Hematopoietic multipotent progenitor cell treated with erythropoietin and hydrocortisone succinate and interleukin-3 and kit ligand, for 6 days (in vitro differentiated cells): ENCODE measurements at regions not wholly inside any gene's neighbourhood (a gene's known extent, or its start where the extent isn't known, plus 50 kb on each side); places are given as distances from the start of the nearest gene placed in this dataset.

Source experiments
- DNase-seq: peaks from one replicate; pipeline ENCODE4 v3.0.0-alpha.2; 2015

DNA sequence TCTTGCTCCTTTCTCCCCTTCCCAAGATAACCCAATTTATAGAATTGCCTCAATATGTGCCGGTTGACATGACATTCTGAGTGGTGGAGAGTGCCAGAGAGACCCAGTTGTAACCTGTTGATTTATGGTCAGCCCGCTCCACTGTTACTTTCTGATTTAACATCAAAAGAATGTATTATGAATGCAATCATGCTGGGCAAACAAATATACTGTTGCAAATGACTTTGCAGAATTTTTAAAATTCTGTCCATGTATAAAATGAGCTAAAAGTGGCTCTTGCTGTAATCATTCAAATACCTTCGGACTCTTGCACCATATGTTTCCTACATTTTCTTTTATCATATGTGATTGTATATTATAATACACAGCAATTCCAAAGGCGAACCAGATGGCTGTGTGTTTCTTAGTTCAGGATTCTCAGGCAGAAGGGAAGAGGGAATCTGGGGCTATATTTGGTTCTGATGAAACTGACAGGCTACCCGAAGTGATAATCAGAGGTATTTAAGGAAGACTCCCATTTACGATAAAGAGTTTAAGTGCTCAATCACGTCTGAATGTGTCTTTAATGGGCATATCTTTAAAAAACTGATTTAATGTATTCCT lies 131.7 kb downstream of the CLCN4 start:
- DNase-seq: no peak

DNA sequence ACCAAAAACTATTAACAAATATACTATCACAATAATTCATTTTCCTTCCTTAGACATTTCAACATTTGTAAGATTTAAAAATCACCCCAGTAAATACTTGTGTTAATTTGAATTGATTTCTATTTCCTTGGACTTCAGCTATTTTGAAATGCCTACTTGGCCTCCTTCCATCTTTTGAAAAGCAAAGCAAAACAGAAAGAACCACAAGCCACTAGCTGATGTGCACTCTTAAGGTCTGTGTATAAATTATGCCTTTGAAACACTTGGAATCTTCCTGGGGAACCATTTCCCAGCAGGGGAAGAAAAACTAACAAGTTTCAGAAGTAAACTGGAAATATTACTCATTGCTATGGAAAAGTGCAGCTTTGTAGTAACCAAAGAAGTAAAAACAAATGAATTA lies 139.8 kb downstream of the CLCN4 start:
- DNase-seq: no peak

DNA sequence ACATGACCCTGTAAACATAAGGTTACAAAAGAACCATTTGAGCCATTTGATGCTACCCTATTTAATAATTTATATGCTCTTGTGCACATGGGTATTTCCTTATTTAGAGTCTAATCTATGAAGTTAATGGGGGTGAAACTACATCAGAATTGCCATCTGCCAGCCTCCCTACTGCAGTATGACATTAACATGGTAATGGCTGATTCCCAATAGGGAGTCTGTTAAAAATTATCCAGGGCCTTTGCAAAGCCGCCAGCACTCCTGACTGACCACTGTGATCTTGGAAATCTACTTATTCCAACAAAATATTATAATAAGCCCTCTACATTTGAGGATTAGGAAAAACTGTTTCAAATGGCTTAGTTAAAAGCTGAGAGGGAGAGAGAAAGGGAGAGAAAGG lies 153.7 kb downstream of the CLCN4 start:
- DNase-seq: no peak

DNA sequence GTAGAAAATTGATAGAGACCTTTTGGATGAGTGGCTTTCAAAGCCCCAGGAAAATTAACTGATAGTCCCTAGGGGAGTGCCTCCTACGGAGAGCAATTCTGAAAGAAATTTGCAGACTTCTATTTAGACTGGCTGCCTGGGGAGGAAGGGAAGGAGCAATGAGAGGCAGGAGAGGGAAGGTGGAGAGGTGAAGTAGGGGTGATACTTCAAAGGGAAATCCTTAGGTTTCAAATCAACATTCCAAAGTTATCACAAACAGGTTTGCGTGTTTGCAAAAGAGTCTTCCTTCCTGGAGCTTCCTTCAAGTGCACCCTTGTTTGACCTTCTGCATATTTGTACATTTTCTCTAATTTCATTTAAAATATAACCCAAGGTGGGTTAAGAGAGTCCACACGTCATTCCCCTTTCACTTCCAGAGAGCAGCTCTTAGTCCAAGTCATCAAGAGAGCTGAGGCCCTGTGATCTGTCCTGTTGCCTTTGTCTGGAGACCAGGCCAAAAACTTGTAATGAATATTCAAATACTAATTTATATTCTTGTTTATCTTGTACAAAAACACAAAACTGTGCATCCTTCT lies 157.8 kb downstream of the CLCN4 start:
- no peak for DNase-seq

DNA sequence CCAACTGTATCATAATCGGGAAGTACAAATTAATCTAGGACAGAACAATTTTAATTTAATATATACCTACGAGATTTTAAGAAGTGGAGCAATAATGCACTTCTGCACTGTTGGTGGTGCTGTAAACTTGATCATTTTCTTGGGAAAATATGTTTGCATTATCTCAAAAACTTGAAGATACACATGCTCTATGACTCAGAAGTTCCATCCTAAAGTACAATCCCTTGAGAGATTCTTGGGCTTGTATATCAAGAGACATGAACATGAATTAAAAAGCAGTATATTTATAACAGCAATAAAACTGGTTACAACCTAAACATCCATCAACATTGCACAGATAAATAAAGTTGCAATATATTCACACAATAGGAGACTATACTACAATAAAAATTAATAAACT lies 168.8 kb downstream of the CLCN4 start:
- no peak for DNase-seq

DNA sequence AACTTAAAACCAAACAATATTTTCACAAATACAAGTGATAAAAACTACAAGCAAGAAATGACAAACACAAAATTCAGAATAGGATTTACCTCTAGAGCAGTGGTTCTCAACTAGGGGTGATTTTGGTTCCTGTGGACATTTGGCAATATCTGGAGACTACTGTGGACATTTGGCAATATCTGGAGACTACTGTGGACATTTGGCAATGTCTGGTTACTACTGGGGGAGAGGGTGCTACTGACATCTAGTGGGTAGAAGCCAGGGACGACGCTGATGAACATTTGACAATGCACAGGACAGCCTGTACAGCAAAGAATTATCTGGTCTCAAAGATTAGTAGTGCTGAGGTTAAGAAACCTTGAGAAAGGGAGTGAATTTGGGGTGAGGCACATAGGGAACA lies 169.8 kb downstream of the CLCN4 start:
- peak; percentile 19 for DNase-seq

DNA sequence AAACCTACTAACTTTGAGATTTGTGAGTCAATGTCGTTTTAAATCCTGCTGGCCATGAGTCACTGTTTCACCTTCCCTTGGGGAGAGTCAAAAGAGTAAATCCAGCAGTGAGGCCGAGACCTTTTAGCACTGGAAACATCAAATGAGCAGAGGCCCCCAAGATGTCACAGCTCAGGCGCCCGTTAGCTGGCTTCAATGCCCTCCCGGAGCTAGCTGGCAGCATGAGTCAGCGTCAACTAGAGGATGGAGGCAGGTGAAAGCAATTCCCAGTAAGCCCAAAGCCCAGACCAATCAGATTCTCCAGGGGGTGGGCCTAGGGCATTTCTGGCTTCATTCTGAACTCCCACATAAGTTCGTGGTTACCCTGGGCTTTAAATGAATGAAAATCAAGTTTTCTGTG lies 170.9 kb downstream of the CLCN4 start:
- DNase-seq: no peak

DNA sequence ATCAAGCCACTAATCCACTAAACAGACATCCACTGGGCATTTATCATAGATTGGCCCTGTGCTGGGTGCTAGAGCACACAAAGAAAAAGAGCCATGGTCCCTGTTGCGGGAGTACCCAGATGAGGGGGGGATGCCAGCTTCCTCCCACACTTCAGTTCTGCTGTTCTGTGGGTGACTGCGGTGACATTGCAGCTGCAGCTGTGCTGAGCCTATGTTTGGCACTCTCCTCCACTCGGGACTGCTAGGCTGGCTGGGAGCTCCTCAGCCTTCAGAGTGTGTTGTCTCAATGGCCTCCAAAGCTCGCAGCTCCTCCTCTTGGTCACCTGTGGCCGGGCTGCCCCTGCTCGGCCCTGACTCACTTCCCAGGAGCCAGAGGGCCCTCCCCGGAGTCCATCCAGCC lies 173.2 kb downstream of the CLCN4 start:
- no peak for DNase-seq

DNA sequence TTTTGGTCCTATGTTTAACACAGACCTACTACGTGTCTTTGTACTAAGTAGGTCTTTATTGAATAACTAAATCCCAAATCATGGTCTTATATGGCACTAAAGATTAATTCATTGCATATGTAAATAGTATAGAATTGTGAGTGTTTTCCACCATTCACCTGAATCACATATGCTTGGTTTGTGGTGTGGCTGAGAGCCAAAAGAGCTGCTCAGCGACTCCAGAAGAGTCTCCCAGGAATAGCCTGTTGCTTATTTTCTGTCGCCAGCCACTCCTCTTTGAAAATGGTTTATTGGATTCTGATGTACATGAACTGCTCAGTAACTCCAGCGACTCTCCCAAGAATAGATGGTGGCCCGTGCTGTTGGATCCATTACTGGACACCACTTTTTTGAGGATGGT lies 184.5 kb downstream of the CLCN4 start:
- no peak for DNase-seq

DNA sequence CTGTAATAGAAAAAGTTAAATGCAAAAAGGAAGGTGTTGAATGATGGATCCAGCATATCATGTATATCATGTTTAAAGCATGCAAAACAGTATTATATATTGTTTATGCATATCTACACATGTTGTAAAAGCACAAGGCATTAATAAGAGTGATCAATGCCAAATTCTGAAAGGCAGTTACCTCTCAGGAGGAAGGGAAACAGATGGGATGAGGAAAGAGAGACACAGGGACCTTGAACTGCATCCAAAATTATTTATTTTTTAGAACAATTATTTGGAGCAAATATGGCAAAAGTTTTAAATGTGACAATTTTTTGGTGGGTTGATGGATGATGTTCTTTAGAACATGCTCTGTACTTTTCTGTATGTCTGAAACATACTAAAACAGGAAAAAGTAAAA lies 193.4 kb downstream of the CLCN4 start:
- DNase-seq: no peak

DNA sequence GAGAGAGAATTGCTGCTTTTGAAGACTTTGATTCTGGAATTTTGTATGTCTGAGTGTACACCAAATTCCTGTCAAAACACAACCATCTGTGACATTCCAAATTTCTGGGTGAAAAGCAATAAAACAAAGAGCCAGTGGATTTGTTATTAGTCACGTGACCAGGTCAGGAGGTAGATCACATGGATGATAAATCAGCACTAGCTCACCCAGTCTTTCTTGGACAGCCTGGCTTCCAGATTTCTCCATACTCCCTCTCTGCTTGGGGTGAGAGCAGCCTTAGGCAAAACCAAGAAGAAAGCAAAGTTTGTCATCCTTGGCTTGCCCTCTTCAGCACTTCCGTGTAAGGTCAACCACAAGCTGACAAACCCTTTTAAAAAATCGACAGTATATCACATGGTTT lies 194.2 kb downstream of the CLCN4 start:
- no peak for DNase-seq

DNA sequence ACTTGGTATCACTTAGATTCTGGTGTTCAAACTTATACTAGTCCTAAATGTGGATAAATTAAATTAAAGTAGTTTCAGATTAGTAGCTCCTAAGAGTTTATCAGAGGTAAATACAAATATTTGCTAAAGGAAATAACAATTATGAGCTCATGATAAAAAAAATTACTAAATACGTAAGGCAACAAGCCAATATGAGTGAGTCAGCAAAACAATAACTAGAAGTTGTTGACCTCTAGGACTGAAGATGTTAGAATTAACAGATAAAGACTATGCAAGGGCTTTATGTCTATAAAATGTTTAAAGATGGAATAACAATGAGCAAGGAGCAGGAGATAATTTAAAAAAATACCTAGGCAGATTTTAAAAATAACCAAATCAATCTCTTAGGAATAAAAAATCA lies 195.8 kb downstream of the CLCN4 start:
- no peak for DNase-seq

DNA sequence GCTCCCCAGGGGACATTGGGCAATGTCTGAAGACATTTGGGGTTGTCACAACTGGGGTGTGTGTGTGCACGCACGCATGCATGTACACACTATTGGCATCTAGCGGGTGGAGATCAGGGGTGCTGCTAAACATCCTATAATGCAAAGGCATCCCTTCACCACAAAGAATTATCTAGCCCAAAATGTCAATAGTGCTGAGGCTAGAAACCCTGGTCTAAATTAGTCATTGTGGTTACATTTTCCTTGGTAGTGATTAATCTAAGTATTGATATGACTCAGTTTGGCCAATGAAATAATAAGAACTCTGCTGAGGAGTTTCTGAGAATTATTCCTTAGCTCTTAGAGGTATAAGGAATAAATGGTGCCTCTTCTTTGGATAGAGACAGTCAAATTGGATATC lies 200.2 kb downstream of the CLCN4 start:
- no peak for DNase-seq

DNA sequence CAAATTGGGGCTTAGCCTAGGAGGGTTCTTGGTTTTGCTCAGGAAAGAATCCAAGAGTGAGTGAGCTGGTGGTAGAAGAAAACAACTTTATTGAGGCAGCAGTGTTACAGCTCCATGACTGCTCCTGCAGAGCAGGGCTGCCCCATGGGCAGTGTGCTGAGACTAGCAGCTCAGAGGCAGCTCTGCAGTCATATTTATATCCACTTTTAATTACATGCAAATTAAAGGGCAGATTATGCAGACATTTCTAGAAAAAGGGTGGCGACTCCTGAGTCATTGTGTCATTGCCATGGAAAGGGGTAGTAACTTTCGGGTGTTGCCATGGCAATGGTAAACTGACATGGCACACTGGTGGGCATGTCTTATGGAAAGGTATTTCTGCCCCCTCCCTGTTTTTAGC lies 202.2 kb downstream of the CLCN4 start:
- DNase-seq: no peak

DNA sequence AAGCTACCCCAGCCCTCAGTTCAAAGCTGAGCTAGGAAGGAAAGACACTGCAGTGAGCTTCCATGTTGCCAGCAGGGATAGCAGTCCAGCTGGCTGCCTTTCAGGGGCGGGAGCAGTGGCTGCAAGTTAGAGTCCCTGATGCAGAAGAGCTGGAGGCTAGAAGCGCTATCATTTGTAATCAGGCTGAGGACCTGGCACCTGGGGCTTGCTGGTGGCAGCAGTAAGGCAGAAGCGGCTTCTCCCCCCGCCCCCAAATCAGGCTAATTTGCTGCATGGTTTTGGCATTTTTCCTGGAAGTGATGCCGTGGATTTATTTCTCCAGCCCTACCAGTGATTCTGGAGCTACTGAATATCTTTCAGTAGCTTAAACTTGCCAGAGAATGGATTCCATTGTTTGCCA lies 203.3 kb downstream of the CLCN4 start:
- DNase-seq: no peak

DNA sequence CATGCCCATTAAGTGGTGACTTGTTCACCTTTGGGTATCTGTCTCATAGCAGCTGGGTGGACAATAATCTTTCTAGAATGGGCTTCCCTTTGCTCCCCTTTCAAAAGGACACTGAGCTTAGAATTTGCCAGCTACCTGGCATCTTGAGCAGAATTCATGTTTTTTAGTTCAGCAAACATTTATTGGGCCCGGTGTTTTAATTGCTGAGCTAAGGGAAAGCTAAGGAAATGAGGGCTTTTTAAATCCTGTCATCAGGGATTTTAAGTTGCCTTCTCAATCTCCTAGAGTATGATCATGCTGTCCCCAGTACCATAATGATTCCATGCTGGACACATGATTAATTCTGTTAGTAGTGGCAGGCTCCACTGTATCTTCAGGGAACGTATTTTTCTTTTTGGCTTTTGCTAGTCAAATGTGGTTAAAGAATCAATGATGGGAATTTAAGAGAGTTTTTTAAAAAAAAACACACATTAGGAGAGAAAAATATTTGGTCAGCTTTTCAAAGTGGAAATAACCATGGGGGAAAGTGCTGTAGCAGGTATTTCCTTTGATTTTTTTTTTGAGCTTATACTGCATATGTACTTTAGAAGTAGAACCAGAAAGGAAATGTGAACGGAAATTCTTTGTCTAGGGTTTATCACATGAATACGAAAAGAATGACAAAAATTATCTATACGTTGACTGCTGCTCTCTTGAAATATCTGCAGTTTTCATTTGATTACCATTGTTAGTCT lies 208.9 kb downstream of the CLCN4 start:
- no peak for DNase-seq

DNA sequence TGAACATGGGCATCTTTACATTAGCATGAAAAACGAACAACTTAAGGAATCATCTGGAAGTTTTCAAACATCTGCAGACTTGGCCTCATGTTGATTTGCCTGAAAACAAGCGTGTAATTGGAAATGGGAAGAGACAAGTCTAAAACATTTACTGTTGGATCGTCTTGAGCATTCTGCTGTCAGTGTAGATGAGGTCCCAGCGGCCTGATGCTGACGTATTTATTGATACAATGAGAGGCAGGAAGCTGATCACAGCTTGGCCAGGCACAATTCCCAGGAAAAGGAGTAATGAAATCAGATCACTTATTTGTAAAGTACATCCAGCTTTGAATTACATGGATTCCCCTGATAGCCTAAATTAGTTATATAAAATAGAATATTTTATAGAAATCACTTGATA lies 210.6 kb downstream of the CLCN4 start:
- DNase-seq: no peak

DNA sequence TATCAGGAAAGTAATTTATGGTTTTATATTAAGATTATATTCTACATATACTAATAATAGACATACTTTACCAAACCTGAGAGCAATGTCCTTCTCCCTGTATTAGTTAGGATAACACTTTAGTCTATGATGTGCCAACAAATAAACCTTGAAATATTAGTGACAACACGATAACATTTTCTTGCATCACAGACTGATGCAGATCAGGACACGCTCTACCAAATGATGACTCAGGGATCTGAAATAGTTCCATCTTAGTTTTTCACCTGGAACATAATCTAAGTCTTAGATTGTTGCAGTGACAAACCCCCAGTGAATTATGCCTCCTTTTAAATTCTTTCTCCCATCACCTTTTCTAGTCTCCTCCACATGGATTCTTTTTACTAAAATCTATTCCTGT lies 214.2 kb downstream of the CLCN4 start:
- no peak for DNase-seq

DNA sequence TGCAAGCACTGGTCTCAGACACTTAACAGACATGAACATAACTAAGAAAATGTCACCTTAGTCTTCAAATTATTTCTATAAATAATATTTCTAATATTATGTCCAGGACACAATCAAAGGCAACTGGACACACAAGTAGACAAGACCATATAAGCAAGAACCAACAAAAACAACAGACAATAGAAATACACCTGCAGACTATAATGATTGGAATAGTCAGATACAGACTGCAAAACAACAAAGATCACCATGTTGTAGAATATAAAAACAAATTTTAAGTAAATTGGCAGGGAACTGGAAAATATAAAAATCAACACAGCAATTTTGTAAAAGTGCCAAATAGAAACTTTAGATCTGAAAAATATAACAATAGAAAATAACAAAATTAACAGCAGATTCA lies 220.7 kb downstream of the CLCN4 start:
- no peak for DNase-seq

DNA sequence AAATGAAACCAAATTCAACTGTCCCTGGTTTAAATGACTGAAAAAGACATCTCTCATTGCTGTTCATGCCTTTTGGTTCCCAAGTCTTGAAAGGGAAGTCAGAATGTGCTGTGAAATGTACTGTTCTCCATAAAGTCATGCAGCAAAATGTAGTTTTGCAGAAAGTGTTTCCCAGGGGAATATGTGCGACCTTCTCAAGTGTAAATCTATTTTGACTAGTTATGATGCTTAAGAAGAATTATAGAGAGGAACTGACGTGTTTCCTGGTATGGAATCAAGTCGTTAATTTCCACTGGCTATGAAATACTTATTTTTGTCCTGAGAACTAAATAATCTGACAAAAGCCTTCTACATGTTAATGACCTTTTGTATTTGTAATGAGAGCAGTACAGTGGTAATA lies 223.1 kb downstream of the CLCN4 start:
- DNase-seq: no peak

DNA sequence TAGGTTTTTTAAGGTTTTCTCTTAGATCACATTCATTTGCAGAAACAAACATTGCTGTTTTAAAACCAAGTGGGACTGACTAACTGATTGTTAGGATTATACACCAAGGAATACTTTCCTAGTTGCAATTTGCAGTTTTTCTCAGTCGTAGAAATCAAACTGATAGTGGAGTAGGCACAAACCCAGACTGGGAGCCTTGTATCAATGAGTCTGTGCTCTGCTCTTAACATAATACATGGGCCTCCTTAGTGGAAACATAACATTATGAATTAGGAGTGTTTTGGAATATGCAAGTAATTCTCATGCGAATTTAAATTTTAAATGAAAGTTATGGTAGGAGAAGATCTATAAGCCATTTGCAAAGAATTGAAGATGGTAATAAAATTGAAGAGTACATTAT lies 223.5 kb downstream of the CLCN4 start:
- no peak for DNase-seq

DNA sequence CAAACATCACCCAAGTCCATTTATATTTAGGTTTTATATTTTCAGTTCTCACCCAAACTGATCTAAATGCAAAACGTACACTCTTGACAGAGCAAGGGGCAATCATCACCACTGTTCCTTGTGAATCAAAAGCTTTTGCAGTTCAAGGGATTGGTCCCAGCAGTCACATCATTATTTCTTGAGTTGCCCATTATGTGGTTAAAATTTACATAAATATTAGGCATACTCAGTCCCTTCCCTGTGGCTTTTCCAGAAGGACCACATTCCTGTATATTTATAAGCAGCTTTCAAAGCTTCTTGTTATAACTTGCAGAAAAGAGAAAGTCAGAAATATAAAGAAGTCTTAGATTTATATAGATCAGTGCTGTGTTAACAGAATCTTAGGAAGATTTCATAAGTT lies 224.4 kb downstream of the CLCN4 start:
- DNase-seq: no peak

DNA sequence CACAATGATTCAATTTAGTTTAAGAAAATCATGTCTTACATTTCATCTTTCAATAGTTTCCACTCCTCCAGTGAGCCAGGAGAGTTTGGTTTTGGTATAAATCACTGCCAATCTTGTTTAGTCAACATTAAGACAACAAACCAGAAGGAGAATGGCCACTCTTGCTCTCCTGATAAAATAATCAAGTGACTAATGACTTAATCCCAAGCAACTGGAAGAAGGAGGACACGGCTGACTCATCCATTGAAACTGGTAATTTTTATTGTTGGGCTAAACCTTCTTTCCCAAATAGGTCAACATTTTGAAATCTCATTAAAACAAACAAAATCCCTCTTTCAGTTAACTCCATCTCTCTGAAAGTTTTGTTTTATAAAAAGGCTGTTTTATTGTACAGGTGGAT lies 230.2 kb downstream of the CLCN4 start:
- no peak for DNase-seq

DNA sequence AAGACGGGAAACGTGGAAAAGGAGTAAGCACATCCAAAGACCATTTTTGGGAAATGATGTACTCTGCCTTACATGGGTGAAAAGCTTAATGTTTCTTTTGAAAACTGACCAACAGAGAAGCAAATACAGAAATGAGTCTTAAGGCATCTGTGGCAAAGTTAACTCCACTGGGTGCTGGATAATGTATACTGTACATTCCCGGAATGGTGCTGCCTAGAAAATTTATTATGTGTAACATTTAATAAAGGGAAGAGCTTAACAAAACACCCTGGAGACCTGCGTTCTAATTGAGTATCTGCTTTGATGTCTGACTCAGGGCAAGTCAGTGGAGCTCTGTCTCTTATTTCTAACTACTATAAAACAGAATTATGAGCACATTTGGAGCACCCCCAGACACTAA lies 230.2 kb downstream of the MID1 start:
- DNase-seq: no peak

DNA sequence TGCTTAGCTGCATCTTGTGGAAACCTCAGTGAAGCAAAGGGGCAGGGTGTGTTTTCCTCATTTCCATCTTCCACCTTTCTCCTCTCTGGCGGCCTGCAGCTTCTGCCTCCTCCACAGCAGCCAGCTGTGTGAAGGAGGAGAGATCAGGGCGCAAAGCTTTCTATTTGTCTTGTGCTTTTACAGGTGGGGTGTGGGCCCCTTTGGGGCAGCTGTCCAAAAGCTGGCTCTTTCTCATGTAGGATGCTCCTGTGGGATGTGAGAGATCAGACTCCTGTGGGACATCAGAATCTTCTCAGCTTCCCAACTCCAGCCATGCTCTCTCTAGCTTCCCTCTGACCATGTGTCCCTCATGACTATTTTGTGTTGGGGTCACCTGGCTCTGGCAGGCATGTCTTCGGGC lies 227.1 kb downstream of the MID1 start:
- no peak for DNase-seq
